H9 (cell line): ENCODE measurements at regions not wholly inside any gene's neighbourhood (a gene's known extent, or its start where the extent isn't known, plus 50 kb on each side); places are given as distances from the start of the nearest gene placed in this dataset.
"Not testable (repeated sequence)": the region's sequence is repeated elsewhere in the genome, so short reads cannot be mapped to it uniquely, and the experiment has no call there.

ENCODE experiments used
- DNase-seq: peaks from one replicate; pipeline ENCODE4 v3.0.0-alpha.2; 2017
- H2AFZ ChIP-seq: one replicate; pipeline ENCODE4 v1.6.1; 2013; ENCODE audit warnings: mild to moderate bottlenecking, low read length, control low read depth, moderate library complexity
- H2AK5ac ChIP-seq: 2 replicates; pipeline ENCODE4 v1.6.1; 2013; ENCODE audit warnings: low read length, control low read depth, mixed read lengths; ENCODE audit not compliant: insufficient read length
- H2BK120ac ChIP-seq: one replicate; pipeline ENCODE4 v1.6.1; 2013; ENCODE audit warnings: low read depth, mild to moderate bottlenecking, low read length, control low read depth, inconsistent platforms; ENCODE audit not compliant: poor library complexity, severe bottlenecking
- H2BK12ac ChIP-seq: 2 replicates; pipeline ENCODE4 v1.6.1; 2013; ENCODE audit warnings: low read length, control low read depth, mixed read lengths, low read depth; ENCODE audit not compliant: insufficient read length
- H2BK15ac ChIP-seq: 2 replicates; pipeline ENCODE4 v1.6.1; 2013; ENCODE audit warnings: low read depth, low read length, control low read depth
- H2BK20ac ChIP-seq: one replicate; pipeline ENCODE4 v1.6.1; 2013; ENCODE audit warnings: low read depth, mild to moderate bottlenecking, low read length, control low read depth, inconsistent platforms; ENCODE audit not compliant: poor library complexity, severe bottlenecking
- H2BK5ac ChIP-seq: 2 replicates; pipeline ENCODE4 v1.6.1; 2013; ENCODE audit warnings: low read length, control low read depth, mixed read lengths; ENCODE audit not compliant: insufficient read length
- H3K14ac ChIP-seq: 2 replicates; pipeline ENCODE4 v1.6.1; 2013; ENCODE audit warnings: low read length, control low read depth; ENCODE audit not compliant: insufficient read depth
- H3K18ac ChIP-seq: 2 replicates; pipeline ENCODE4 v1.6.1; 2013; ENCODE audit warnings: low read depth, mild to moderate bottlenecking, mixed read lengths, low read length, control low read depth; ENCODE audit not compliant: insufficient read length
- H3K23ac ChIP-seq: 2 replicates; pipeline ENCODE4 v1.6.1; 2013; ENCODE audit warnings: low read length, control low read depth, mixed read lengths, low read depth; ENCODE audit not compliant: insufficient read length
- H3K23me2 ChIP-seq: 2 replicates; pipeline ENCODE4 v1.6.1; 2013; ENCODE audit warnings: low read depth, mild to moderate bottlenecking, mixed read lengths, low read length, control low read depth; ENCODE audit not compliant: insufficient read length, poor library complexity, severe bottlenecking
- H3K27ac ChIP-seq: 2 replicates; pipeline ENCODE4 v1.5.1; 2013; ENCODE audit warnings: low read length, control low read depth, mixed read lengths, low read depth; ENCODE audit not compliant: insufficient read length
- H3K27me3 ChIP-seq: 2 replicates; pipeline ENCODE4 v1.6.1; 2013; ENCODE audit warnings: low read length, control low read depth, inconsistent platforms; ENCODE audit not compliant: insufficient read depth
- H3K4ac ChIP-seq: 2 replicates; pipeline ENCODE4 v1.6.1; 2013; ENCODE audit warnings: low read depth, mild to moderate bottlenecking, control low read depth, inconsistent platforms, low read length, moderate library complexity
- H3K4me1 ChIP-seq: 2 replicates; pipeline ENCODE4 v1.6.1; 2013; ENCODE audit warnings: low read length, control low read depth, inconsistent platforms; ENCODE audit not compliant: insufficient read depth
- H3K4me2 ChIP-seq: 2 replicates; pipeline ENCODE4 v1.6.1; 2013; ENCODE audit warnings: low read length, control low read depth, mixed read lengths; ENCODE audit not compliant: insufficient read length, insufficient read depth
- H3K56ac ChIP-seq: 2 replicates; pipeline ENCODE4 v1.6.1; 2013; ENCODE audit warnings: low read depth, mild to moderate bottlenecking, mixed read lengths, low read length, control low read depth; ENCODE audit not compliant: insufficient read length
- H3K79me1 ChIP-seq: 2 replicates; pipeline ENCODE4 v1.6.1; 2013; ENCODE audit warnings: low read depth, mild to moderate bottlenecking, moderate library complexity, low read length, control low read depth, inconsistent platforms; ENCODE audit not compliant: insufficient read depth, poor library complexity, severe bottlenecking
- H3K79me2 ChIP-seq: 2 replicates; pipeline ENCODE4 v1.6.1; 2013; ENCODE audit warnings: low read length, control low read depth, inconsistent platforms; ENCODE audit not compliant: insufficient read depth
- H3K9ac ChIP-seq: 2 replicates; pipeline ENCODE4 v1.6.1; 2013; ENCODE audit warnings: low read length, control low read depth, mixed read lengths; ENCODE audit not compliant: insufficient read length; ENCODE audit errors: extremely low read depth
- H3K9me3 ChIP-seq: one replicate; pipeline ENCODE4 v1.6.1; 2013; ENCODE audit warnings: low read depth, low read length, inconsistent platforms; ENCODE audit not compliant: control insufficient read depth
- H3T11ph ChIP-seq: one replicate; pipeline ENCODE4 v1.6.1; 2013; ENCODE audit warnings: mild to moderate bottlenecking, low read length, control low read depth, inconsistent platforms
- H4K20me1 ChIP-seq: one replicate; pipeline ENCODE4 v1.6.1; 2013; ENCODE audit not compliant: control insufficient read depth, insufficient read length, insufficient read depth
- H4K5ac ChIP-seq: 2 replicates; pipeline ENCODE4 v1.6.1; 2013; ENCODE audit warnings: low read depth, mild to moderate bottlenecking, mixed read lengths, low read length, control low read depth; ENCODE audit not compliant: insufficient read length
- H4K8ac ChIP-seq: replicated peaks from 2 replicates; pipeline ENCODE4 v1.6.1; 2013; ENCODE audit warnings: low read length, control low read depth, mixed read lengths, low read depth; ENCODE audit not compliant: insufficient read length
- H4K91ac ChIP-seq: 2 replicates; pipeline ENCODE4 v1.6.1; 2013; ENCODE audit warnings: low read depth, mild to moderate bottlenecking, moderate library complexity, mixed read lengths, low read length, control low read depth; ENCODE audit not compliant: insufficient read length
- H3K27ac Mint-ChIP-seq, 3 experiments: 2 replicates in 2 of 3; 3 replicates in 1 of 3; pipeline ENCODE4 v1.8.0; 2020 to 2021; ENCODE audit warnings: mixed read lengths in 3 of 3, mild to moderate bottlenecking in 1 of 3, moderate library complexity in 1 of 3
- H3K27me3 Mint-ChIP-seq: 2 replicates; pipeline ENCODE4 v1.8.0; 2021; ENCODE audit warnings: low read depth, mild to moderate bottlenecking, moderate library complexity, mixed read lengths
- H3K36me3 Mint-ChIP-seq, 3 experiments: 2 replicates in 2 of 3; 3 replicates in 1 of 3; pipeline ENCODE4 v1.8.0; 2020 to 2021; ENCODE audit warnings: low read depth in 3 of 3, mixed read lengths in 3 of 3; ENCODE audit not compliant: insufficient read depth in 1 of 3
- H3K4me1 Mint-ChIP-seq, 2 experiments: 2 replicates each; pipeline ENCODE4 v1.8.0; 2020; ENCODE audit warnings: mixed read lengths in 2 of 2
- H3K4me3 Mint-ChIP-seq, 2 experiments: 2 replicates in 1 of 2; 3 replicates in 1 of 2; pipeline ENCODE4 v1.8.0; 2020 to 2021; ENCODE audit warnings: mild to moderate bottlenecking in 2 of 2, mixed read lengths in 2 of 2, moderate library complexity in 1 of 2
- H3K9me3 Mint-ChIP-seq, 2 experiments: 2 replicates in 1 of 2; 3 replicates in 1 of 2; pipeline ENCODE4 v1.8.0; 2020; ENCODE audit warnings: mild to moderate bottlenecking in 2 of 2, mixed read lengths in 2 of 2, moderate library complexity in 1 of 2
- WGBS: extraction: QIAGEN DNeasy Blood & Tissue Kit; methylation state at CpG from one replicate; pipeline ENCODE4 v1.1.7; 2013; ENCODE audit warnings: missing lambda C conversion rate, low lambda C conversion rate, mixed read lengths; ENCODE audit not compliant: insufficient read length; ENCODE audit errors: extremely low coverage; 5-methylcytosine and 5-hydroxymethylcytosine counted together

GRCh38 chr2:87444951-87445350 is 302.9 kb upstream of the PLGLB2 start:
- not testable (repeated sequence) for H2BK120ac ChIP-seq, H2BK20ac ChIP-seq, H3K23ac ChIP-seq, H2AK5ac ChIP-seq, H3K4me3 Mint-ChIP-seq, H3K4me1 ChIP-seq, H3K27me3 ChIP-seq, H3K23me2 ChIP-seq, H2BK12ac ChIP-seq, H3K36me3 Mint-ChIP-seq, H3K4me2 ChIP-seq, H3K27ac ChIP-seq, H3K4ac ChIP-seq, H4K20me1 ChIP-seq, H2BK15ac ChIP-seq, H2BK5ac ChIP-seq, H2AFZ ChIP-seq, H3K9ac ChIP-seq, H3T11ph ChIP-seq, H4K8ac ChIP-seq, H3K14ac ChIP-seq, H3K9me3 Mint-ChIP-seq, DNase-seq, H3K27ac Mint-ChIP-seq, H4K5ac ChIP-seq, H3K4me1 Mint-ChIP-seq, H3K79me1 ChIP-seq, H3K56ac ChIP-seq, H4K91ac ChIP-seq, H3K9me3 ChIP-seq, H3K18ac ChIP-seq, H3K79me2 ChIP-seq
- no CpG with 5 or more reads among the region's 3 CpGs for WGBS
- peaks cover 16% of the 10 kb centered on the region for H3K27me3 Mint-ChIP-seq

- not testable (repeated sequence) for H2AK5ac ChIP-seq, H3T11ph ChIP-seq, H3K23me2 ChIP-seq, H3K9me3 Mint-ChIP-seq, H4K20me1 ChIP-seq, H4K91ac ChIP-seq, H3K4ac ChIP-seq, DNase-seq, H2BK15ac ChIP-seq, H3K23ac ChIP-seq, H3K56ac ChIP-seq, H2BK20ac ChIP-seq, H3K18ac ChIP-seq, H2BK5ac ChIP-seq, H3K79me1 ChIP-seq, H3K36me3 Mint-ChIP-seq, H3K9ac ChIP-seq, H3K27me3 ChIP-seq, H2AFZ ChIP-seq, H2BK120ac ChIP-seq, H4K8ac ChIP-seq, H3K14ac ChIP-seq, H3K4me1 ChIP-seq, H2BK12ac ChIP-seq, H3K4me2 ChIP-seq, H3K27ac ChIP-seq, H3K4me3 Mint-ChIP-seq, H3K9me3 ChIP-seq, H3K4me1 Mint-ChIP-seq, H4K5ac ChIP-seq, H3K27ac Mint-ChIP-seq, H3K79me2 ChIP-seq
- H3K27me3 Mint-ChIP-seq: peaks cover 16% of the 10 kb centered on the region
- no CpG with 5 or more reads among the region's 5 CpGs for WGBS
These were observed 302.1 kb upstream of the PLGLB2 start for GRCh38 chr2:87445613-87446312.
